Neural progenitor cell (in vitro differentiated cells): ENCODE measurements at regions not wholly inside any gene's neighbourhood (a gene's known extent, or its start where the extent isn't known, plus 50 kb on each side); places are given as distances from the start of the nearest gene placed in this dataset.

Experiments used
- DNase-seq: peaks from one replicate; pipeline ENCODE4 v3.0.0-alpha.2; 2016; ENCODE audit warnings: low spot score
- H2AFZ ChIP-seq: fragments of 200-600 bp; sonication (generic); replicated peaks from 2 replicates; pipeline ENCODE4 v1.6.1; 2016; ENCODE audit warnings: antibody characterized with exemption
- H3F3A ChIP-seq: fragments of 200-600 bp; sonication (generic); 2 replicates; pipeline ENCODE4 v1.6.1; 2016; ENCODE audit warnings: antibody characterized with exemption, low read depth
- H3K27ac ChIP-seq: fragments of 200-600 bp; sonication (generic); 2 replicates; pipeline ENCODE4 v1.5.1; 2016; ENCODE audit warnings: mild to moderate bottlenecking
- H3K27me3 ChIP-seq: fragments of 200-600 bp; sonication (generic); 2 replicates; pipeline ENCODE4 v1.6.1; 2016; ENCODE audit warnings: mild to moderate bottlenecking, moderate library complexity
- H3K36me3 ChIP-seq: fragments of 200-600 bp; sonication (generic); 2 replicates; pipeline ENCODE4 v1.5.1; 2016
- H3K4me1 ChIP-seq: fragments of 200-600 bp; sonication (generic); 2 replicates; pipeline ENCODE4 v1.6.1; 2016; ENCODE audit warnings: mixed run types
- H3K4me2 ChIP-seq: fragments of 200-600 bp; sonication (generic); 2 replicates; pipeline ENCODE4 v1.6.1; 2016
- H3K4me3 ChIP-seq: fragments of 200-600 bp; sonication (generic); 2 replicates; pipeline ENCODE4 v1.5.1; 2016
- H3K79me2 ChIP-seq: fragments of 200-600 bp; sonication (generic); 2 replicates; pipeline ENCODE4 v1.6.1; 2016; ENCODE audit warnings: low read depth
- H3K9ac ChIP-seq: fragments of 200-600 bp; sonication (generic); 2 replicates; pipeline ENCODE4 v1.6.1; 2016
- H3K9me3 ChIP-seq: fragments of 200-600 bp; sonication (generic); 2 replicates; pipeline ENCODE4 v1.5.1; 2016; ENCODE audit warnings: low read depth
- H4K20me1 ChIP-seq: fragments of 200-600 bp; sonication (generic); 2 replicates; pipeline ENCODE4 v1.6.1; 2016; ENCODE audit warnings: low read depth
- H3K27ac Mint-ChIP-seq: 3 replicates; pipeline ENCODE4 v1.8.0; 2021; ENCODE audit warnings: mixed read lengths
- H3K27me3 Mint-ChIP-seq: 2 replicates; pipeline ENCODE4 v1.8.0; 2022; ENCODE audit warnings: low read depth, mild to moderate bottlenecking, inconsistent platforms, moderate library complexity, mixed read lengths; ENCODE audit not compliant: insufficient read depth
- H3K36me3 Mint-ChIP-seq: 3 replicates; pipeline ENCODE4 v1.8.0; 2021; ENCODE audit warnings: mixed read lengths
- H3K4me1 Mint-ChIP-seq: 3 replicates; pipeline ENCODE4 v1.8.0; 2021; ENCODE audit warnings: mixed read lengths
- H3K4me3 Mint-ChIP-seq: 3 replicates; pipeline ENCODE4 v1.8.0; 2021; ENCODE audit warnings: mild to moderate bottlenecking, moderate library complexity, mixed read lengths
- H3K9me3 Mint-ChIP-seq: 3 replicates; pipeline ENCODE4 v1.8.0; 2020; ENCODE audit warnings: mixed read lengths
- CTCF ChIP-seq: fragments of 200-600 bp; sonication (generic); IDR thresholded peaks from 2 replicates; pipeline ENCODE4 v1.5.1; 2017; ENCODE audit warnings: antibody characterized with exemption, mild to moderate bottlenecking
- EZH2 ChIP-seq: fragments of 200-600 bp; sonication (generic); IDR thresholded peaks from 2 replicates; pipeline ENCODE4 v1.6.1; 2017; ENCODE audit warnings: antibody characterized with exemption, mild to moderate bottlenecking, moderate library complexity
- EZH2phosphoT487 ChIP-seq: fragments of 200-600 bp; sonication (generic); IDR thresholded peaks from 2 replicates; pipeline ENCODE4 v1.6.1; 2017; ENCODE audit warnings: antibody characterized with exemption

- H3K9ac ChIP-seq, result no peak overlapping the region
- no peak overlapping the region for H3K27ac ChIP-seq
- Mint-ChIP-seq H3K4me1 (no peaks in the 10 kb centered on the region), H3K27me3 (no peaks in the 10 kb centered on the region), H3K36me3 (no peaks in the 10 kb centered on the region), H3K9me3 (no peaks in the 10 kb centered on the region), H3K27ac (no peak overlapping the region), H3K4me3 (no peak overlapping the region)
- no peaks in the 10 kb centered on the region for H3K79me2 ChIP-seq
- H3K27me3 ChIP-seq, result no peaks in the 10 kb centered on the region
- no peak overlapping the region for H2AFZ ChIP-seq
- no peak overlapping the region for H3K4me2 ChIP-seq
- no peaks in the 10 kb centered on the region for H3K9me3 ChIP-seq
- no peak for DNase-seq
- no peaks in the 10 kb centered on the region for H4K20me1 ChIP-seq
- no peaks in the 10 kb centered on the region for H3F3A ChIP-seq
- H3K4me1 ChIP-seq, result no peaks in the 10 kb centered on the region
- no peak for TF ChIP-seq CTCF
- TF ChIP-seq EZH2, result no peak
- H3K36me3 ChIP-seq, result no peaks in the 10 kb centered on the region
- no peak overlapping the region for H3K4me3 ChIP-seq
Observed at GRCh38 chr6:86529635-86530034, 407.7 kb upstream of the HTR1E start.

DNA sequence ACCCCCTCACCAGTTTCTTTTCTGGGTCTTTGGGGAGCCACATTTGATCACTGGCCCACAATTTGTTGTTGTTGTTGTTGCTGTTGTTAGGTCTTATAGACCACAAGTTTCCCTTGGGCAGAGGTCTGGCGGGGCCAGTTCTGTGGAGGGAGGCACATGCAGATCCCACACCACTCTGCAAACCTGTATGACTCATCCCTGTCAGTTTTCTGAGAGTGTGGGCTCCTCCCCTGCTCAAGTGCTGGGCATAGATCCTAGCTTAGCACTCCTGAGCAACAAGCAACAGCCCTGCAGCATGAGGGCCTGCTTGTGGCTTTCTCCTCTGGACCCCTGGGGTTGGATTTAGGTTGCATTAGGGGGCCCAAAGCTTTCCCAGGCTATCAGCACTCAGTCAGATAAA lies 411.1 kb upstream of the HTR1E start:
- no peak overlapping the region for H3K4me2 ChIP-seq
- H3K36me3 ChIP-seq, result no peaks in the 10 kb centered on the region
- no peak overlapping the region for H3K4me3 ChIP-seq
- Mint-ChIP-seq H3K9me3 (peaks cover 1% of the 10 kb centered on the region), H3K36me3 (no peaks in the 10 kb centered on the region), H3K27ac (no peak overlapping the region), H3K27me3 (no peaks in the 10 kb centered on the region), H3K4me3 (no peak overlapping the region), H3K4me1 (no peaks in the 10 kb centered on the region)
- no peak overlapping the region for H3K9ac ChIP-seq
- no peak for DNase-seq
- no peak overlapping the region for H2AFZ ChIP-seq
- no peaks in the 10 kb centered on the region for H3K27me3 ChIP-seq
- H3K79me2 ChIP-seq, result no peaks in the 10 kb centered on the region
- no peak overlapping the region for H3K27ac ChIP-seq
- no peaks in the 10 kb centered on the region for H3K4me1 ChIP-seq
- H3F3A ChIP-seq, result no peaks in the 10 kb centered on the region
- no peaks in the 10 kb centered on the region for H3K9me3 ChIP-seq
- TF ChIP-seq EZH2phosphoT487 (no peak), CTCF (no peak), EZH2 (no peak)
- H4K20me1 ChIP-seq, result no peaks in the 10 kb centered on the region

GRCh38 chr6:86516087-86516486 lies 421.2 kb upstream of the HTR1E start:
- no peak overlapping the region for H3K9ac ChIP-seq
- no peaks in the 10 kb centered on the region for H3K36me3 Mint-ChIP-seq
- peaks cover under 1% of the 10 kb centered on the region for H3K9me3 Mint-ChIP-seq
- H3K4me3 ChIP-seq, result no peak overlapping the region
- H3K4me1 ChIP-seq, result peaks cover 9% of the 10 kb centered on the region
- DNase-seq, result no peak
- no peak overlapping the region for H3K27ac ChIP-seq
- no peak overlapping the region for H3K4me2 ChIP-seq
- no peak overlapping the region for H2AFZ ChIP-seq
- H3K9me3 ChIP-seq, result no peaks in the 10 kb centered on the region
- H4K20me1 ChIP-seq, result no peaks in the 10 kb centered on the region
- no peaks in the 10 kb centered on the region for H3K79me2 ChIP-seq
- peaks cover 2% of the 10 kb centered on the region for H3K27me3 Mint-ChIP-seq
- no peaks in the 10 kb centered on the region for H3K36me3 ChIP-seq
- H3K4me3 Mint-ChIP-seq, result no peak overlapping the region
- H3K27me3 ChIP-seq, result no peaks in the 10 kb centered on the region
- no peaks in the 10 kb centered on the region for H3F3A ChIP-seq
- TF ChIP-seq EZH2phosphoT487 (no peak), EZH2 (no peak), CTCF (no peak)
- H3K4me1 Mint-ChIP-seq, result peaks cover 16% of the 10 kb centered on the region
- H3K27ac Mint-ChIP-seq, result no peak overlapping the region

DNA sequence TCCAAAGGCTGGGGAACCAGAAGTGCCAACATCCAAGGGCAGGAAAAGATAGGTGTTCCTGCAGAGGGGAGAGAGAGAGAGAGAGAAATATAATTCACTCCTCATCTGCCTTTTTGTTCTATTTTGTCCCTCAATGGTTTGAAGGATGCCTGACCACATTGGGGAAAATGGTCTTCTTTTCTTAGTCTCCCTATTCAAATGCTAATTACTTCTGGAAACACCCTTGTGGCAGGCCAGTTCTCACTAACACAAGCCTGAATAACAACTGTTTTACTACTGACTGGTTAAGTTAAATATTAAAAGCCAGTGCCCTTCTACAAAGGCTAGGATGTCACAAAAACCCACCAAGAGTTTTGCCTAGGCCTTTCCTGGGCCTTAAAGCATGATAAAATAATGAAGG lies 425.4 kb upstream of the HTR1E start:
- peaks cover 9% of the 10 kb centered on the region for H3K4me1 ChIP-seq
- H3K4me3 ChIP-seq, result no peak overlapping the region
- no peak for TF ChIP-seq EZH2
- no peak for TF ChIP-seq CTCF
- no peak for TF ChIP-seq EZH2phosphoT487
- H3F3A ChIP-seq, result no peaks in the 10 kb centered on the region
- Mint-ChIP-seq H3K4me3 (no peak overlapping the region), H3K36me3 (no peaks in the 10 kb centered on the region), H3K27ac (no peak overlapping the region), H3K4me1 (peaks cover 13% of the 10 kb centered on the region), H3K27me3 (peaks cover 2% of the 10 kb centered on the region), H3K9me3 (peaks cover 4% of the 10 kb centered on the region)
- no peak overlapping the region for H3K9ac ChIP-seq
- H2AFZ ChIP-seq, result no peak overlapping the region
- no peaks in the 10 kb centered on the region for H4K20me1 ChIP-seq
- peak; percentile 29 for DNase-seq
- peak overlapping the region; percentile 56 for H3K27ac ChIP-seq
- no peaks in the 10 kb centered on the region for H3K79me2 ChIP-seq
- no peaks in the 10 kb centered on the region for H3K27me3 ChIP-seq
- no peaks in the 10 kb centered on the region for H3K9me3 ChIP-seq
- no peaks in the 10 kb centered on the region for H3K36me3 ChIP-seq
- peak overlapping the region; percentile 8 for H3K4me2 ChIP-seq
